ENCODE measurements at regions not wholly inside any gene's neighbourhood (a gene's known extent, or its start where the extent isn't known, plus 50 kb on each side); places are given as distances from the start of the nearest gene placed in this dataset.
"Not testable (repeated sequence)": the region's sequence is repeated elsewhere in the genome, so short reads cannot be mapped to it uniquely, and the experiment has no call there.

GRCh38 chr18:21980744-21981143, 188.6 kb upstream of the GATA6 start:
- no peaks in the 10 kb centered on the region for H3K4me1 ChIP-seq (ENCODE audit: control insufficient read depth, insufficient read depth, low read length)
- in situ Hi-C loops (cut with HindIII; ENCODE audit: low pct_unique_long_range_greater_than_20kb, low sequenced_read_pairs) (no loop called here), intact Hi-C loops (cut with micrococcal nuclease; ENCODE audit: unreplicated experiment) (no loop called here)
- TF ChIP-seq TCF7L2 (IDR thresholded peaks at IDR 0.05; ENCODE audit: low read depth, low read length) (no peak), POLR2AphosphoS5 (IDR thresholded peaks at IDR 0.05; ENCODE audit: low read depth, low read length) (no peak), REST (IDR thresholded peaks at IDR 0.05; ENCODE audit: insufficient read depth in 1 of 2, low read depth in 2 of 2, low read length in 1 of 2) (no peak), SIN3A (IDR thresholded peaks at IDR 0.05; ENCODE audit: borderline replicate concordance, insufficient read depth, low read depth, low read length) (no peak), CTCF (IDR thresholded peaks at IDR 0.05) (no peak)
- ChIA-PET POLR2A (no interaction called here), CTCF (no interaction called here)
- DNase-seq (ENCODE audit: low read depth, low spot score) = no peak
- no TSS peak for BruUV-seq (replicated peaks)
- no peaks in the 10 kb centered on the region for H3K36me3 ChIP-seq (ENCODE audit: control insufficient read depth, insufficient read depth, low read length)
- no peaks in the 10 kb centered on the region for H3K9me3 ChIP-seq (ENCODE audit: control insufficient read depth, insufficient read depth, low read depth, low read length)
- ATAC-seq = no peak
- no peak overlapping the region for H3K27ac ChIP-seq (ENCODE audit: low read length)
- no peaks in the 10 kb centered on the region for H3K27me3 ChIP-seq (ENCODE audit: control insufficient read depth, insufficient read depth, low read length)
- no peak overlapping the region for H3K4me3 ChIP-seq (ENCODE audit: low read depth in 2 of 2, low read length in 2 of 2)

- H3K27me3 ChIP-seq (ENCODE audit: control insufficient read depth, insufficient read depth, low read length); H3K9me3 ChIP-seq (ENCODE audit: control insufficient read depth, insufficient read depth, low read depth, low read length); intact Hi-C loops (cut with micrococcal nuclease; ENCODE audit: unreplicated experiment); POLR2A ChIA-PET; H3K4me3 ChIP-seq (ENCODE audit: low read depth in 2 of 2, low read length in 2 of 2); H3K36me3 ChIP-seq (ENCODE audit: control insufficient read depth, insufficient read depth, low read length); DNase-seq (ENCODE audit: low read depth, low spot score); H3K4me1 ChIP-seq (ENCODE audit: control insufficient read depth, insufficient read depth, low read length); H3K27ac ChIP-seq (ENCODE audit: low read length); in situ Hi-C loops (cut with HindIII; ENCODE audit: low pct_unique_long_range_greater_than_20kb, low sequenced_read_pairs); BruUV-seq (replicated peaks); ATAC-seq: not testable (repeated sequence)
- CTCF ChIA-PET = interaction anchor here (0.5 kb wide), 1 partner anchor 17 kb away, joined by 3 read pairs; no protein-coding TSS in a partner anchor
Measured at GRCh38 chr18:21981489-21981888, 187.9 kb upstream of the GATA6 start.

GRCh38 chr18:21991081-21991534, 178.3 kb upstream of the GATA6 start:
- ATAC-seq (no peak), DNase-seq (ENCODE audit: low read depth, low spot score) (no peak)
- Histone ChIP-seq H3K4me3 (ENCODE audit: low read depth in 2 of 2, low read length in 2 of 2) (no peak overlapping the region), H3K27me3 (ENCODE audit: control insufficient read depth, insufficient read depth, low read length) (no peaks in the 10 kb centered on the region), H3K4me1 (ENCODE audit: control insufficient read depth, insufficient read depth, low read length) (no peaks in the 10 kb centered on the region), H3K27ac (ENCODE audit: low read length) (no peak overlapping the region), H3K9me3 (ENCODE audit: control insufficient read depth, insufficient read depth, low read depth, low read length) (no peaks in the 10 kb centered on the region), H3K36me3 (ENCODE audit: control insufficient read depth, insufficient read depth, low read length) (no peaks in the 10 kb centered on the region)
- ChIA-PET CTCF (no interaction called here), POLR2A (no interaction called here)
- in situ Hi-C loops (cut with HindIII; ENCODE audit: low pct_unique_long_range_greater_than_20kb, low sequenced_read_pairs) (no loop called here), intact Hi-C loops (cut with micrococcal nuclease; ENCODE audit: unreplicated experiment) (no loop called here)
- BruUV-seq (replicated peaks) = no TSS peak
- TF ChIP-seq CTCF (IDR thresholded peaks at IDR 0.05) (no peak), POLR2AphosphoS5 (IDR thresholded peaks at IDR 0.05; ENCODE audit: low read depth, low read length) (no peak), TCF7L2 (IDR thresholded peaks at IDR 0.05; ENCODE audit: low read depth, low read length) (no peak)

All from Panc1 (cell line).